ENCODE measurements at regions not wholly inside any gene's neighbourhood (a gene's known extent, or its start where the extent isn't known, plus 50 kb on each side); places are given as distances from the start of the nearest gene placed in this dataset.
"Not testable (repeated sequence)": the region's sequence is repeated elsewhere in the genome, so short reads cannot be mapped to it uniquely, and the experiment has no call there.

GRCh38 chr5:44942524-44943001 lies 133.8 kb downstream of the MRPS30 start:
- DNase-seq (ENCODE audit: low spot score): no peak

- no peak for DNase-seq (ENCODE audit: low spot score)
These were observed 134.9 kb downstream of the MRPS30 start for GRCh38 chr5:44943647-44944046.

- DNase-seq (ENCODE audit: low spot score): no peak
These were observed 137.0 kb downstream of the MRPS30 start for GRCh38 chr5:44945743-44946142.

GRCh38 chr5:44949687-44950086 lies 140.9 kb downstream of the MRPS30 start:
- DNase-seq (ENCODE audit: low spot score): no peak

GRCh38 chr5:44951371-44951770 lies 142.6 kb downstream of the MRPS30 start:
- no peak for DNase-seq (ENCODE audit: low spot score)

GRCh38 chr5:44952376-44952775 lies 143.6 kb downstream of the MRPS30 start:
- DNase-seq (ENCODE audit: low spot score): peak; percentile 42

GRCh38 chr5:44953078-44953477 lies 144.3 kb downstream of the MRPS30 start:
- DNase-seq (ENCODE audit: low spot score): no peak

- DNase-seq (ENCODE audit: low spot score): not testable (repeated sequence)
These were observed 150.3 kb downstream of the MRPS30 start for GRCh38 chr5:44958943-44959454.

GRCh38 chr5:44969825-44970224 lies 161.1 kb downstream of the MRPS30 start:
- DNase-seq (ENCODE audit: low spot score): no peak

GRCh38 chr5:44970963-44971362 lies 162.2 kb downstream of the MRPS30 start:
- not testable (repeated sequence) for DNase-seq (ENCODE audit: low spot score)

GRCh38 chr5:44974813-44975212 lies 166.1 kb downstream of the MRPS30 start:
- DNase-seq (ENCODE audit: low spot score): no peak

- no peak for DNase-seq (ENCODE audit: low spot score)
These were observed 173.0 kb downstream of the MRPS30 start for GRCh38 chr5:44981708-44982107.

- no peak for DNase-seq (ENCODE audit: low spot score)
These were observed 174.3 kb downstream of the MRPS30 start for GRCh38 chr5:44983006-44983405.

- DNase-seq (ENCODE audit: low spot score): no peak
These were observed 178.3 kb downstream of the MRPS30 start for GRCh38 chr5:44987026-44987425.

- no peak for DNase-seq (ENCODE audit: low spot score)
These were observed 182.9 kb downstream of the MRPS30 start for GRCh38 chr5:44991693-44992092.

- DNase-seq (ENCODE audit: low spot score): no peak
These were observed 184.5 kb downstream of the MRPS30 start for GRCh38 chr5:44993286-44993685.

GRCh38 chr5:44997506-44997905 lies 188.8 kb downstream of the MRPS30 start:
- DNase-seq (ENCODE audit: low spot score): no peak

- DNase-seq (ENCODE audit: low spot score): not testable (repeated sequence)
These were observed 198.4 kb downstream of the MRPS30 start for GRCh38 chr5:45007102-45007501.

GRCh38 chr5:45017568-45017967 lies 208.8 kb downstream of the MRPS30 start:
- DNase-seq (ENCODE audit: low spot score): no peak

GRCh38 chr5:45029553-45029952 lies 220.8 kb downstream of the MRPS30 start:
- DNase-seq (ENCODE audit: low spot score): no peak

GRCh38 chr5:45035991-45036390 lies 227.2 kb downstream of the MRPS30 start:
- no peak for DNase-seq (ENCODE audit: low spot score)

GRCh38 chr5:45037927-45038326 lies 229.2 kb downstream of the MRPS30 start:
- no peak for DNase-seq (ENCODE audit: low spot score)

- peak; percentile 3 for DNase-seq (ENCODE audit: low spot score)
These were observed 229.7 kb downstream of the MRPS30 start for GRCh38 chr5:45038366-45038987.

GRCh38 chr5:45042283-45042682 lies 233.5 kb downstream of the MRPS30 start:
- no peak for DNase-seq (ENCODE audit: low spot score)

All from H4 (cell line).